BLaER1 treated with 17β-estradiol and CSF1 and Interleukin-3, amounts not matched to agents 10 nM and 100 nM (cell line): ENCODE measurements at regions not wholly inside any gene's neighbourhood (a gene's known extent, or its start where the extent isn't known, plus 50 kb on each side); places are given as distances from the start of the nearest gene placed in this dataset.

Experiments
- H3K27ac ChIP-seq, 11 experiments: shearing (Covaris generic); formaldehyde crosslinking; 2 replicates each; pipeline ENCODE4 v1.8.1; 2022
- H3K27me3 ChIP-seq, 11 experiments: shearing (Covaris generic); formaldehyde crosslinking; 2 replicates each; pipeline ENCODE4 v1.8.1; 2022
- H3K36me3 ChIP-seq, 11 experiments: shearing (Covaris generic); formaldehyde crosslinking; 2 replicates each; pipeline ENCODE4 v1.8.1; 2022
- H3K4me1 ChIP-seq, 10 experiments: shearing (Covaris generic); formaldehyde crosslinking; 2 replicates each; pipeline ENCODE4 v1.8.1; 2022
- H3K4me2 ChIP-seq, 11 experiments: shearing (Covaris generic); formaldehyde crosslinking; 2 replicates each; pipeline ENCODE4 v1.8.1; 2022
- H3K4me3 ChIP-seq, 10 experiments: shearing (Covaris generic); formaldehyde crosslinking; 2 replicates each; pipeline ENCODE4 v1.8.1; 2022
- H3K9ac ChIP-seq, 11 experiments: shearing (Covaris generic); formaldehyde crosslinking; 2 replicates each; pipeline ENCODE4 v1.8.1; 2022
- H3K9me3 ChIP-seq, 11 experiments: shearing (Covaris generic); formaldehyde crosslinking; replicated peaks in 1 of 11; 2 replicates each; pipeline ENCODE4 v1.8.1; 2022
- H4K20me1 ChIP-seq, 11 experiments: shearing (Covaris generic); formaldehyde crosslinking; 2 replicates each; pipeline ENCODE4 v1.8.1; 2022
- Cebpa-rat ChIP-seq, 11 experiments: shearing (Covaris generic); IDR thresholded peaks; 2 replicates each; pipeline ENCODE4 v1.8.1; 2022

DNA sequence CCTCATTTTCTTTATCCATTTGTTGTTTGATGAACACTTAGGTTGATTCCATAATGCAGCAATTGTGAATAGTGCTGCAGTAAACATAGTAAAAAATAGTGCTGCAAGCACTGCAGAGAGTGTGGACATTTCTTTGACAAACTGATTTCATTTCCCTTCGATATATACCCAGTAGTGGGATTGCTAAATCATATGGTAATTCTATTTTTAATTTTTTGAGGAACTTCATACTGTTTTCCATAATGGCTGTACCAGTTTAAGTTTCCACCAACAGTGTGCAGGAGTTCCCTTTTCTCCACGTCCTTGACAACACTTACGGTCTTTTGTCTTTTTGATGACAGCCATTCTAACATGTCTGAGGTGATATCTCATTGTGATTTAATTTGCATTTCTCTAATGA, 138.2 kb upstream of the PLPPR1 start:
- peaks cover 0 to 11% (median 0%) of the 10 kb centered on the region in 11 experiments; a peak in 1 of 22 replicates for H3K9me3 ChIP-seq
- H3K27ac ChIP-seq: peak overlapping the region in 5 of 11 experiments; percentile 32 to 88 (median 67); a peak in 9 of 22 replicates
- no peaks in the 10 kb centered on the region for H3K36me3 ChIP-seq
- H4K20me1 ChIP-seq: no peaks in the 10 kb centered on the region
- H3K4me3 ChIP-seq: no peak overlapping the region
- TF ChIP-seq Cebpa-rat (IDR thresholded peaks at IDR 0.05): no peak; a peak in 1 of 22 replicates
- no peaks in the 10 kb centered on the region for H3K27me3 ChIP-seq
- H3K4me2 ChIP-seq: peak overlapping the region in 5 of 11 experiments; percentile 27 to 82 (median 61); a peak in 10 of 22 replicates
- peak overlapping the region in 3 of 11 experiments; percentile 32 to 67 (median 44); a peak in 4 of 22 replicates for H3K9ac ChIP-seq
- peaks cover 0 to 50% (median 8%) of the 10 kb centered on the region in 10 experiments; a peak in 11 of 20 replicates for H3K4me1 ChIP-seq

DNA sequence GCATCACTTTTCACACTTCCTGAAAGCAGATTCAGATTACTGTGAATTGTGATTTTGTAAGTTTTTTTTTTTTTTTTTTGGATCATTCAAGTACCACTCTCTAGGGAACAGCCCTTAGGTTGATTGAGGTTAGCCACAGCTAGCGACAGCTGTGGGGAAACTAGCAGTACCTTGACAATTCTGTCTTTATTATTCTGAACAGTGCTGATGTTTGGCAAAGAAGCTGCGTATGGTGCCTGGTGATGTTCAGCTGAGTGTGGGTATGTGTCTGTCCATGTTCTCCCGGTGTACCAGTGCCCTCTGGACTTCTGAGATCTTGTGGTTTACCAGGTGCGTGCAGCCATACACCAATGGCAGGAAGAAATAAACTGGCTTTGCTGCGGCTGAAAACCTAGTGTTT, 117.3 kb upstream of the PLPPR1 start:
- no peak overlapping the region for H3K27ac ChIP-seq
- no peaks in the 10 kb centered on the region for H4K20me1 ChIP-seq
- no peak for TF ChIP-seq Cebpa-rat (IDR thresholded peaks at IDR 0.05)
- peaks cover 0 to 12% (median 0%) of the 10 kb centered on the region in 11 experiments; a peak in 3 of 22 replicates for H3K9me3 ChIP-seq
- no peaks in the 10 kb centered on the region for H3K27me3 ChIP-seq
- peaks cover 0 to 16% (median 13%) of the 10 kb centered on the region in 10 experiments; a peak in 14 of 20 replicates for H3K4me1 ChIP-seq
- H3K9ac ChIP-seq: no peak overlapping the region
- no peak overlapping the region for H3K4me3 ChIP-seq
- no peaks in the 10 kb centered on the region for H3K36me3 ChIP-seq
- peak overlapping the region in 9 of 11 experiments; percentile 4 to 73 (median 56); a peak in 16 of 22 replicates for H3K4me2 ChIP-seq

DNA sequence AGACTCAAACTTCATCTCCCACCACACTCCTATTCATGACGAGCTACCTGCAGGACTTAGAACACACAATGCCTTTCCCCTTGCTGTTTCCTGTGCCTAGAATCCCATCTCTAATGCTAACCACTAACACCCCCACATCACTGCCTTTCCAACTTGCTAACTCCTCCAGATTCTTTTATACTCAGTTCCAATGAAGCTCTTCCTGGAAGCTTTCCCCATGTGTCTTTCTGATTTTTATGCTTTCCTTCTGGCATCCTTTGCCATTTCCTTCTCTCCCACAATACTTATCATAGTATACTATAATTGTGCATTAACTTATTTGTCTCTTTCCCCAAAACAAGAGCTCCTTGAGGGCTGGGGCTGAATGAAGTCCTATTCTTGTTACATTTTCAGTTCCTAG, 115.3 kb upstream of the PLPPR1 start:
- Histone ChIP-seq H3K4me3 (no peak overlapping the region), H3K9me3 (peaks cover 0 to 12% (median 0%) of the 10 kb centered on the region in 11 experiments; a peak in 3 of 22 replicates), H3K4me2 (no peak overlapping the region), H4K20me1 (no peaks in the 10 kb centered on the region), H3K36me3 (no peaks in the 10 kb centered on the region), H3K27ac (no peak overlapping the region), H3K9ac (no peak overlapping the region), H3K4me1 (peaks cover 0 to 16% (median 13%) of the 10 kb centered on the region in 10 experiments; a peak in 16 of 20 replicates), H3K27me3 (no peaks in the 10 kb centered on the region)
- no peak for TF ChIP-seq Cebpa-rat (IDR thresholded peaks at IDR 0.05)

DNA sequence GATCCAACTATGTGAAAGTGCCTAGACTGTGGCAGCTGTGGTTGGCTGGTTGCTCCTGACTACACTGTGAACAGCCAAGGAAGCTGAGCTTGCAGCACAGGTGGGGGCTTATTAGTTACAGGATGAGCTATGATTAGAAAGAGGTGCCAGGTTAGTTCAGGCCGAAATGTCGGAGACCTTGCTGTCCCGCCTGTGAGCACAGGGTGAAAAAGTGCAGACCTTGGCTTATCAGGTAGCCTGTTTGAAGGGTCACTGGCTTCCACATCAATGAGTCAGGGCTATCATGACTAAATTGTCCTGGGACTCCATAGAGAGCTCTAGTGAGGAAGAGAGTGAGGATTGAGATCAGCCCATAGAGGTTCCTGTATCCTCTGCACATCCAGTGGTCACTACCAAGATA, 114.3 kb upstream of the PLPPR1 start:
- Histone ChIP-seq H4K20me1 (no peaks in the 10 kb centered on the region), H3K9me3 (peaks cover 0 to 12% (median 0%) of the 10 kb centered on the region in 11 experiments; a peak in 3 of 22 replicates), H3K4me1 (peaks cover 0 to 16% (median 13%) of the 10 kb centered on the region in 10 experiments; a peak in 16 of 20 replicates), H3K4me2 (no peak overlapping the region), H3K9ac (no peak overlapping the region), H3K27ac (no peak overlapping the region), H3K36me3 (no peaks in the 10 kb centered on the region), H3K4me3 (no peak overlapping the region), H3K27me3 (no peaks in the 10 kb centered on the region)
- no peak for TF ChIP-seq Cebpa-rat (IDR thresholded peaks at IDR 0.05)

DNA sequence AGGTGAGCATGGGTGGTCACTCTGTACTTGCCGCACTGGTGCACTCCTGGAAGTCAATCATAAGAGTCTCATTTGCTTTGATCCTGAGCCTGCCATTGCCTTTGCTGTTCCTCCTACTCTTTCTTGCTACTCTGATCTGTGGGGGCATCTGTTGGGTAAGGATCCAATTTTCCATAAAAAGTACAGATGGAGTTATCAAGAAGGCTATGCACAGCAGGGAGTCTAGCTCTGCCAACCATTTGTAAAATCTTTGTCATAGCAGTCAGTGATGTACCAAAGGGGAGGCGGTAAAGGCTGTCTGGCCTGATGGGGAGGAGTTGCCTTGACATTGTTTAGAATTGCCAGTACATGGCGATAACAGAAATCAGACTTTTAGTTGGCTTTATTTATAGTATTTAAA, 109.0 kb upstream of the PLPPR1 start:
- Histone ChIP-seq H3K4me3 (no peak overlapping the region), H3K36me3 (no peaks in the 10 kb centered on the region), H4K20me1 (no peaks in the 10 kb centered on the region), H3K27ac (no peak overlapping the region), H3K9me3 (peaks cover 0 to 15% (median 0%) of the 10 kb centered on the region in 11 experiments; a peak in 5 of 22 replicates), H3K9ac (no peak overlapping the region), H3K4me2 (no peak overlapping the region), H3K4me1 (peaks cover 0 to 6% (median 0%) of the 10 kb centered on the region in 10 experiments; a peak in 2 of 20 replicates), H3K27me3 (no peaks in the 10 kb centered on the region)
- TF ChIP-seq Cebpa-rat (IDR thresholded peaks at IDR 0.05): no peak

DNA sequence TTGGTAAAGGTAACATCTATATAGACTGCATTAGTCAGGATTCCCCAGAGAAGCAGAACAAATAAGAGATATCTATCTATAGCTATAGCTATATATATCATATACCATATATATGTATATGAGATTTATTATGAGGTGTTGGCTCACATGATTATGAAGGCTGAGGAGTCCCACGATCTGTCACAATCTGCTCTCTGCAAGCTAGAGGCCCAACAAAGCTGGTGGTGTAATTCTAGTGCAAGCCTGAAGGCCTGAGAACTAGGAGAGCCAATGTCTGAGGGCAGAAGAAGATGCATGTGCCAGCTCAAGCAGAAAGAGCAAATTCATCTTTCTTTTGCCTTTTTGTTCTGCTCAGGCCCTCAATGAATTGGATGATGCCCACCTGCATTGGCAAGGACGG, 102.2 kb upstream of the PLPPR1 start:
- Histone ChIP-seq H3K36me3 (no peaks in the 10 kb centered on the region), H3K27me3 (no peaks in the 10 kb centered on the region), H3K4me1 (no peaks in the 10 kb centered on the region), H4K20me1 (no peaks in the 10 kb centered on the region), H3K9ac (no peak overlapping the region), H3K4me2 (no peak overlapping the region), H3K9me3 (peaks cover 0 to 21% (median 0%) of the 10 kb centered on the region in 11 experiments; a peak in 7 of 22 replicates), H3K4me3 (no peak overlapping the region), H3K27ac (no peak overlapping the region)
- no peak for TF ChIP-seq Cebpa-rat (IDR thresholded peaks at IDR 0.05)

DNA sequence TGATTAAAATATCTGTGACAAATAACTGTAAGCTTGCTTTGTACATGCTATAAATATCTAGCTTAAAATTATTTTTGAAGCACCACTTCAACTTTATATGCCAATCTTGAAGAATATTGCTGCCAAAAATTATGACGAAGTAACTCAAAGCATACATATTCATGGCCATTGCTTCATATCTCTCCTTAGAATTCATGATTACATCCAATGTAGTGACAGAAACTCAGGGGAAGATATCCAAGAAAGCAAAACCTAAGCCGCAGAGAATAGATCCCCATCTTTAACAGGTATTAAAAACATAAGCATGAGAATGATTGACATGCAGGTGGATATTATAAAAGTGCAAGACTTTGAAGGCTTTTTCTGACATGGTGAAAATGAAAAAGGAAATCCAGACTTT, 100.8 kb upstream of the PLPPR1 start:
- Histone ChIP-seq H3K4me1 (no peaks in the 10 kb centered on the region), H3K9ac (no peak overlapping the region), H4K20me1 (no peaks in the 10 kb centered on the region), H3K27me3 (no peaks in the 10 kb centered on the region), H3K9me3 (peaks cover 0 to 25% (median 5%) of the 10 kb centered on the region in 11 experiments; a peak in 11 of 22 replicates), H3K4me2 (no peak overlapping the region), H3K36me3 (no peaks in the 10 kb centered on the region), H3K4me3 (no peak overlapping the region), H3K27ac (no peak overlapping the region)
- no peak for TF ChIP-seq Cebpa-rat (IDR thresholded peaks at IDR 0.05)

DNA sequence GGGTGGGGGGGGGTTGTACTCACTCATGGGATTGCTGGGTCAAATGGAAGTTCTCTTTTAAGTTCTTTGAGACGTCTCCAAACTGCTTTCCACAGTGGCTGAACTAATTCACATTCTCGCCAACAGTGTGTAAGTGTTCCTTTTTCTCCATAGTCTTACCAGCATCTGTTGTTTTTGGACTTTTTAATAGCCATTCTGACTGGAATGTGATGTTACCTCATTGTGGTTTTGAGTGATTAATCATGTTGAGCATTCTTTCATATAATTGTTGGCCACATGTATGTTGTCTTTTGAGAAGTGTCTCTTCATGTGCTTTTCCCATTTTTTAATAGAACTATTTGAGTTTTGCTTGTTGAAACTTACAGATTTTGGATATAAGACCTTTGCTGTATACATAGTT, 94.9 kb upstream of the PLPPR1 start:
- Histone ChIP-seq H3K4me3 (no peak overlapping the region), H3K4me2 (peak overlapping the region in 3 of 11 experiments; percentile 10 to 22 (median 22); a peak in 2 of 22 replicates), H3K36me3 (no peaks in the 10 kb centered on the region; a peak in 1 of 22 replicates), H4K20me1 (no peaks in the 10 kb centered on the region), H3K9ac (no peak overlapping the region), H3K27ac (no peak overlapping the region), H3K27me3 (no peaks in the 10 kb centered on the region), H3K4me1 (peaks cover 5 to 23% (median 10%) of the 10 kb centered on the region in 10 experiments; a peak in 12 of 20 replicates), H3K9me3 (peaks cover 35 to 49% (median 42%) of the 10 kb centered on the region in 11 experiments)
- TF ChIP-seq Cebpa-rat (IDR thresholded peaks at IDR 0.05): no peak

DNA sequence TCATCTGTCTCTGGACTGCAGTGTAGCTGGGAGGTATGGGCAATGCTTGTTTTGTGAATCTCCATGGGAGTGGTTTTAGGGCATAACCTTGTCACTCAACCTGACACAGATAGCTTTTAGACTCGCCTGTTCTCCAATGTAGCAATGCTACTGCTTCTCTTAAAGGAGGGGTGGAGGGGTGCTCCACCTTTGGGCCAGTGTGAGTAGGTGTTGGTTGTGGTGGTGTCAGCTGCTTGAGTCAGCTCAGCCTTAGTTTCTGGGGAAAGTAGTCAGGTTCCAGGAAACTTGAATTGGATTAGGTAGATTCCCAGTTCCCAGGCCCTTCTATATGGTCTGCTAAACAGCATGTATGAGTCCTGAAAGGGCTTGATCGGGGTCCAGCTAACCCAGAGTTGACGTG, 91.1 kb upstream of the PLPPR1 start:
- Histone ChIP-seq H3K4me1 (peaks cover 5 to 26% (median 14%) of the 10 kb centered on the region in 10 experiments; a peak in 13 of 20 replicates), H3K4me3 (no peak overlapping the region), H3K9ac (no peak overlapping the region), H3K36me3 (no peaks in the 10 kb centered on the region; a peak in 1 of 22 replicates), H4K20me1 (no peaks in the 10 kb centered on the region), H3K27me3 (no peaks in the 10 kb centered on the region), H3K9me3 (peaks cover 35 to 50% (median 42%) of the 10 kb centered on the region in 11 experiments), H3K4me2 (no peak overlapping the region), H3K27ac (0 out of 22 replicates have a peak overlapping the region, but pooled peaks of 1 of the 11 experiments have one; percentile 12)
- no peak for TF ChIP-seq Cebpa-rat (IDR thresholded peaks at IDR 0.05)

DNA sequence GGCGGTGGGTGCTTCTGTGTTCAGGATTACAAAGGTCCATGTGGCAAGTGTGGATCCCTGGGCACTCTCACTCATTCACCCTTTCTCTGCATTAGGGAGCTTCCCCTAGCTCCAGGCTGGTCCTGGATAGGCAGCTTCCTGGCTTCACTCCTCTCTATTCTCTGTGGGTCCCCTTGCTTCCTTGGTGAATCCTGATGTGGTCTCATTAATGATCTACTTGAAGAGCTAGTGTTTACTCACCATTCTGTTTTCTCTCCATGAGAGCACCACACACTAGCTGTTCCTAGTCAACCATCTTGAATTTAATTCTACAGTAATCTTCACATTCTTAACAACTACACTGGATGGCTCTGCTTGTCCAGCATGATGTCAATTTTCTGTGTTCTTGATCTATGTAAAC, 90.0 kb upstream of the PLPPR1 start:
- no peak overlapping the region for H3K9ac ChIP-seq
- H3K4me1 ChIP-seq: peaks cover 5 to 26% (median 13%) of the 10 kb centered on the region in 10 experiments; a peak in 13 of 20 replicates
- H3K4me2 ChIP-seq: no peak overlapping the region
- peaks cover 31 to 45% (median 38%) of the 10 kb centered on the region in 11 experiments for H3K9me3 ChIP-seq
- H4K20me1 ChIP-seq: no peaks in the 10 kb centered on the region
- no peaks in the 10 kb centered on the region for H3K27me3 ChIP-seq
- no peak for TF ChIP-seq Cebpa-rat (IDR thresholded peaks at IDR 0.05)
- H3K27ac ChIP-seq: no peak overlapping the region
- no peaks in the 10 kb centered on the region; a peak in 1 of 22 replicates for H3K36me3 ChIP-seq
- H3K4me3 ChIP-seq: no peak overlapping the region
